ENCODE measurements at regions not wholly inside any gene's neighbourhood (a gene's known extent, or its start where the extent isn't known, plus 50 kb on each side); places are given as distances from the start of the nearest gene placed in this dataset.

DNA sequence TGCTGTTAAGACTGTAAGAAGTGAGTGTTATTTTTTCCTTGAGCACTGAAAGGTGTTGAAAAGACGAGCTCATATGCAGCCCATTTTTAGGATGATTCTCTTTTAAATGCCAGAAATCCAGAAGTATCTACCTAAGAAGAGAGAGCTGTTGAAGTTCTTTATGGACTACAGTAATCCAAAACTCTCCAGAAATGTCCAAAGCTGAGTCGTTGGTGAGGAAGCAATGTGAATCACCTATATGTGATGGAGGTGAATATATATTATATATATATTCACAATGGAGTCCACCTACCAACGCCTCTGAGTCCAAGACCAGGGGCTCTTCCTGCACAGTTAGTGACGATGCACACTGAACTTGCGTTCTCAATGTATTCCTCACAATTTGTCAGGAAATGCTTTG lies 252.7 kb upstream of the PITRM1 start:
- TF ChIP-seq, protein P1, sequence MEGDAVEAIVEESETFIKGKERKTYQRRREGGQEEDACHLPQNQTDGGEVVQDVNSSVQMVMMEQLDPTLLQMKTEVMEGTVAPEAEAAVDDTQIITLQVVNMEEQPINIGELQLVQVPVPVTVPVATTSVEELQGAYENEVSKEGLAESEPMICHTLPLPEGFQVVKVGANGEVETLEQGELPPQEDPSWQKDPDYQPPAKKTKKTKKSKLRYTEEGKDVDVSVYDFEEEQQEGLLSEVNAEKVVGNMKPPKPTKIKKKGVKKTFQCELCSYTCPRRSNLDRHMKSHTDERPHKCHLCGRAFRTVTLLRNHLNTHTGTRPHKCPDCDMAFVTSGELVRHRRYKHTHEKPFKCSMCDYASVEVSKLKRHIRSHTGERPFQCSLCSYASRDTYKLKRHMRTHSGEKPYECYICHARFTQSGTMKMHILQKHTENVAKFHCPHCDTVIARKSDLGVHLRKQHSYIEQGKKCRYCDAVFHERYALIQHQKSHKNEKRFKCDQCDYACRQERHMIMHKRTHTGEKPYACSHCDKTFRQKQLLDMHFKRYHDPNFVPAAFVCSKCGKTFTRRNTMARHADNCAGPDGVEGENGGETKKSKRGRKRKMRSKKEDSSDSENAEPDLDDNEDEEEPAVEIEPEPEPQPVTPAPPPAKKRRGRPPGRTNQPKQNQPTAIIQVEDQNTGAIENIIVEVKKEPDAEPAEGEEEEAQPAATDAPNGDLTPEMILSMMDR (IDR thresholded peaks at IDR 0.05) = no peak
- TF ChIP-seq POLR2A (IDR thresholded peaks at IDR 0.05) = no peak

Data from vagina (tissue), 2 donors.